Karpas-422 (cell line): ENCODE measurements at regions not wholly inside any gene's neighbourhood (a gene's known extent, or its start where the extent isn't known, plus 50 kb on each side); places are given as distances from the start of the nearest gene placed in this dataset.
"Not testable (repeated sequence)": the region's sequence is repeated elsewhere in the genome, so short reads cannot be mapped to it uniquely, and the experiment has no call there.

ENCODE experiments used
- DNase-seq: peaks from one replicate; pipeline ENCODE4 v3.0.0-alpha.2; 2015
- H2AFZ ChIP-seq: fragments of 200-600 bp; sonication (generic); 2 replicates; pipeline ENCODE4 v1.6.1; 2014; ENCODE audit warnings: antibody characterized with exemption, low read length, mixed read lengths
- H3K27ac ChIP-seq: fragments of 200-600 bp; sonication (generic); 2 replicates; pipeline ENCODE4 v1.5.1; 2014; ENCODE audit warnings: mild to moderate bottlenecking, low read length, moderate library complexity
- H3K27me3 ChIP-seq: fragments of 200-600 bp; sonication (generic); 2 replicates; pipeline ENCODE4 v1.6.1; 2014; ENCODE audit warnings: low read length, mixed read lengths
- H3K36me3 ChIP-seq: fragments of 200-600 bp; sonication (generic); 2 replicates; pipeline ENCODE4 v1.6.1; 2014; ENCODE audit warnings: low read length, mixed read lengths; ENCODE audit not compliant: insufficient read depth
- H3K4me1 ChIP-seq: fragments of 200-600 bp; sonication (generic); 2 replicates; pipeline ENCODE4 v1.6.1; 2014; ENCODE audit warnings: mild to moderate bottlenecking, low read length, mixed read lengths
- H3K4me2 ChIP-seq: fragments of 200-600 bp; sonication (generic); 2 replicates; pipeline ENCODE4 v1.6.1; 2014; ENCODE audit warnings: low read length, low read depth, mild to moderate bottlenecking; ENCODE audit not compliant: poor library complexity, severe bottlenecking
- H3K4me3 ChIP-seq: fragments of 200-600 bp; sonication (generic); 2 replicates; pipeline ENCODE4 v1.5.1; 2014; ENCODE audit warnings: mild to moderate bottlenecking, antibody characterized with exemption, low read length, mixed read lengths
- H3K79me2 ChIP-seq: fragments of 200-600 bp; sonication (generic); 2 replicates; pipeline ENCODE4 v1.6.1; 2014; ENCODE audit warnings: mild to moderate bottlenecking, low read length, mixed read lengths
- H3K9ac ChIP-seq: fragments of 200-600 bp; sonication (generic); 2 replicates; pipeline ENCODE4 v1.6.0; 2014; ENCODE audit warnings: low read length
- H3K9me2 ChIP-seq: fragments of 200-600 bp; sonication (generic), shearing (Covaris generic); replicated peaks from 2 replicates; pipeline ENCODE4 v1.6.0; 2014; ENCODE audit warnings: mild to moderate bottlenecking, low read length, moderate library complexity; ENCODE audit not compliant: insufficient read depth
- H3K9me3 ChIP-seq: fragments of 300-700, 200-600 bp; sonication (generic); 2 replicates; pipeline ENCODE4 v1.6.1; 2014; ENCODE audit warnings: low read length, mixed read lengths
- H4K20me1 ChIP-seq: fragments of 200-600 bp; sonication (generic); 2 replicates; pipeline ENCODE4 v1.6.1; 2014; ENCODE audit warnings: mild to moderate bottlenecking, antibody characterized with exemption, low read length, low read depth; ENCODE audit not compliant: insufficient read depth

- Histone ChIP-seq H3K27ac (no peak overlapping the region), H3K9me3 (no peaks in the 10 kb centered on the region), H3K27me3 (no peaks in the 10 kb centered on the region), H3K9ac (no peak overlapping the region), H3K9me2 (no peaks in the 10 kb centered on the region), H3K4me2 (no peak overlapping the region), H3K36me3 (no peaks in the 10 kb centered on the region), H3K79me2 (no peaks in the 10 kb centered on the region), H4K20me1 (no peaks in the 10 kb centered on the region), H3K4me3 (no peak overlapping the region), H3K4me1 (no peaks in the 10 kb centered on the region), H2AFZ (no peak overlapping the region)
- peak; percentile 44 for DNase-seq
These were observed 393.7 kb downstream of the HLX start for GRCh38 chr1:221272940-221273339.

DNA sequence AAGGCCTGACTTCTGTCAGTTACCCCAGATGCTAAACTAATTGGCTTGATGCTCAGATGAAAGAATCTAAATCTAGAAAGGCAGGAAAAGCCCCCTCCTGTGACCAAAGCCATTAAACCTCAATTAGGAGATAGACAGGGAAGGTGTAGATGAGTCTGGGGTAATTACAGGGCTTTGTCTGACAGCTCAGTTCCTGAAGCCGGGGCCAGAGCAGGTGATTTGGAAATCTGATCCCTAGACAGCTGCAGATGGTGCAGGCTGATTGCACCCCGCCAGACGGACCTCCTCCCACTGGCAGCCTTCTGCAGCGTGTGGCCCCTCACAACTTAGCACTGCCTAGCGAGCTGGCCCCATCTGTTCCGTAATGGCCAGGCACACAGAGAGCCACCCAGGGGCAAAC, 395.1 kb downstream of the HLX start:
- no peaks in the 10 kb centered on the region for H3K79me2 ChIP-seq
- no peak overlapping the region for H2AFZ ChIP-seq
- no peaks in the 10 kb centered on the region for H3K9me2 ChIP-seq
- H3K4me1 ChIP-seq = no peaks in the 10 kb centered on the region
- H3K9me3 ChIP-seq = no peaks in the 10 kb centered on the region
- H3K36me3 ChIP-seq = no peaks in the 10 kb centered on the region
- H3K4me2 ChIP-seq = no peak overlapping the region
- H3K9ac ChIP-seq = no peak overlapping the region
- H3K27me3 ChIP-seq = no peaks in the 10 kb centered on the region
- no peak for DNase-seq
- H4K20me1 ChIP-seq = no peaks in the 10 kb centered on the region
- H3K27ac ChIP-seq = no peak overlapping the region
- no peak overlapping the region for H3K4me3 ChIP-seq

DNA sequence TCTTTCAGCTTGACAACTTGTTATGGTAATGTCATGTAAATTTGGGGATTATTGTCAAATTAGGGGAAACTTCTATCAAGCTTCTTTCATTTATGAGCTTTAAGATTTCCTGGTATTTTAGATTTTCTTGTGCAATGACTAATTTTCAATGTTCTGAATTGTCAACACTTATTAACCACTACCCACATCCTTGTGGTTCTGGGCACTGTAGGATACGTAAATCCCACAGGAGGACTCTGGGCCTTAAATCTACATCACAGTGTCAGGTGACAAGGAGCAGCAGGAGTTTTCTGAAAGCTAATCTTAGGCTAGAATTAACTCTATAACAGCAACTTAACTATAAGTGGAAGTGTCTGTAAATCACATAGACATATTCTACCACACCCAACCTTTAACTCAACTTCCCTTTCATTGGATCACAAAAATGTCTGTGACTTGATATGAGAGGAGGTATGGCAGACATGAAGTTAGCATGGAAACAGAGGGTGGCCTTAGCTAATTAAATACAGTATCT, 397.7 kb downstream of the HLX start:
- no peaks in the 10 kb centered on the region for H4K20me1 ChIP-seq
- no peak for DNase-seq
- no peaks in the 10 kb centered on the region for H3K27me3 ChIP-seq
- H3K36me3 ChIP-seq = no peaks in the 10 kb centered on the region
- H3K79me2 ChIP-seq = no peaks in the 10 kb centered on the region
- no peak overlapping the region for H3K9ac ChIP-seq
- H3K4me3 ChIP-seq = no peak overlapping the region
- H3K27ac ChIP-seq = no peak overlapping the region
- no peak overlapping the region for H3K4me2 ChIP-seq
- no peaks in the 10 kb centered on the region for H3K9me3 ChIP-seq
- no peak overlapping the region for H2AFZ ChIP-seq
- no peaks in the 10 kb centered on the region for H3K4me1 ChIP-seq
- H3K9me2 ChIP-seq = no peaks in the 10 kb centered on the region

- H2AFZ ChIP-seq = no peak overlapping the region
- H4K20me1 ChIP-seq = no peaks in the 10 kb centered on the region
- no peak overlapping the region for H3K4me3 ChIP-seq
- H3K4me1 ChIP-seq = no peaks in the 10 kb centered on the region
- H3K79me2 ChIP-seq = no peaks in the 10 kb centered on the region
- H3K9me2 ChIP-seq = no peaks in the 10 kb centered on the region
- DNase-seq = no peak
- no peaks in the 10 kb centered on the region for H3K9me3 ChIP-seq
- H3K36me3 ChIP-seq = no peaks in the 10 kb centered on the region
- no peak overlapping the region for H3K9ac ChIP-seq
- no peak overlapping the region for H3K27ac ChIP-seq
- H3K27me3 ChIP-seq = no peaks in the 10 kb centered on the region
- no peak overlapping the region for H3K4me2 ChIP-seq
These were observed 399.9 kb downstream of the HLX start for GRCh38 chr1:221279146-221279545.

DNA sequence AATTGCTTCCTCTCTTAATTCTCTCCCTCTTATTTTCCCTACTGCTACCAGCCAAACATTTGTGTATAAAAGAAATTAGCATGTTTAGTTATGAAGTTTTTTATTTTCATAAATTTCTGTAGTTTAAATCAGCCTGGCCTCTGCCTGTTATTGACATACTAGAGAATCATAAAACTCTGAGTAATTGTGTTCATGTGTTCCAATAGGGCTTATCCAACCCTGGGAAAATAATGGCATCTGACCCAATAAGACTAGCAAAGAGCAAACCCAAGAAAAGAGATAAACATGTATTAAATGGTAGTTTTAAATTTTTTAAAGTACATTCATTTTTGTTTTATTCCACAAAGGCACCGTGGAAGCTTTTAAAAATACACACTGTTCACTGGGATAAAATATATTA, 404.3 kb downstream of the HLX start:
- no peaks in the 10 kb centered on the region for H3K9me2 ChIP-seq
- H3K9me3 ChIP-seq = no peaks in the 10 kb centered on the region
- no peak overlapping the region for H3K4me2 ChIP-seq
- no peak overlapping the region for H3K27ac ChIP-seq
- no peaks in the 10 kb centered on the region for H3K27me3 ChIP-seq
- H3K4me3 ChIP-seq = no peak overlapping the region
- H2AFZ ChIP-seq = no peak overlapping the region
- H3K4me1 ChIP-seq = no peaks in the 10 kb centered on the region
- H4K20me1 ChIP-seq = no peaks in the 10 kb centered on the region
- H3K79me2 ChIP-seq = no peaks in the 10 kb centered on the region
- no peaks in the 10 kb centered on the region for H3K36me3 ChIP-seq
- DNase-seq = no peak
- no peak overlapping the region for H3K9ac ChIP-seq

DNA sequence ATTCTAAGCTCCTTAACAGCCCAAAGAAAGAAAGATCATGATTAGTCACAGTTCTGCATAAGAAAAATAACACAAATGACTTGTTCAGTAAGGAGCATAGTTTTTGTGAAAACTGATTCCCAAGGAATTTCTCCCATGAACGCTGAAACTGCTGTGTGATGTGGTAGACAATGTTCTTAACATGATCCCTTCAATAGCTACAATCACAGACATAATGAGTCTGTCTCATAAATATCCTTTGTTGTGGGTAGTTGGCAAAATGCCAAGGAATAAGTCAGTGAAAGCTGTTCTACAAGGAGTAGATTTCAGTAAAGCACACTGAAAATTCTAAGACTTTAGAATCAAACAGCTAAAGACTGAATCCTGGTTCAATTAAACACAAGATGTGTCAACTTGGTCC, 404.8 kb downstream of the HLX start:
- no peak overlapping the region for H3K4me3 ChIP-seq
- H3K36me3 ChIP-seq = no peaks in the 10 kb centered on the region
- DNase-seq = no peak
- no peaks in the 10 kb centered on the region for H3K4me1 ChIP-seq
- no peak overlapping the region for H3K27ac ChIP-seq
- no peak overlapping the region for H3K4me2 ChIP-seq
- H3K9me2 ChIP-seq = no peaks in the 10 kb centered on the region
- H3K27me3 ChIP-seq = no peaks in the 10 kb centered on the region
- no peak overlapping the region for H2AFZ ChIP-seq
- no peak overlapping the region for H3K9ac ChIP-seq
- H4K20me1 ChIP-seq = no peaks in the 10 kb centered on the region
- H3K9me3 ChIP-seq = no peaks in the 10 kb centered on the region
- H3K79me2 ChIP-seq = no peaks in the 10 kb centered on the region

DNA sequence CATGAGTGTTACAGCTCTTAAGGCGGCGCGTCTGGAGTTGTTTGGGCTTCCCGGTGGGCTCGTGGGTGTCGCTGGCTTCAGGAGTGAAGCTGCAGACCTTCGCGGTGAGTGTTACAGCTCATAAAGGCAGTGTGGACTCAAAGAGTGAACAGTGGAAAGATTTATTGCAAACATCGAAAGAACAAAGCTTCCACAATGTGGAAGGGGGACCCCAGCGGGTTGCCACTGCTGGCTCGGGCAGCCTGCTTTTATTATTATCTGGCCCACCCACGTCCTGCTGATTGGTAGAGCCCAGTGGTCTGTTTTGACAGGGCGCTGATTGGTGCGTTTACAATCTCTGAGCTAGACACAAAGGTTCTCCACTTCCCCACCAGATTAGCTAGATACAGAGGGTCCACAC, 405.7 kb downstream of the HLX start:
- H3K79me2 ChIP-seq, H3K4me2 ChIP-seq, DNase-seq, H2AFZ ChIP-seq, H3K27me3 ChIP-seq, H3K9me3 ChIP-seq, H3K9me2 ChIP-seq, H3K36me3 ChIP-seq, H3K4me3 ChIP-seq, H3K27ac ChIP-seq, H3K9ac ChIP-seq, H4K20me1 ChIP-seq, H3K4me1 ChIP-seq: not testable (repeated sequence)

- DNase-seq, H3K4me3 ChIP-seq, H2AFZ ChIP-seq, H3K4me1 ChIP-seq, H3K9ac ChIP-seq, H3K9me3 ChIP-seq, H3K9me2 ChIP-seq, H4K20me1 ChIP-seq, H3K27ac ChIP-seq, H3K79me2 ChIP-seq, H3K36me3 ChIP-seq, H3K27me3 ChIP-seq, H3K4me2 ChIP-seq: not testable (repeated sequence)
These were observed 406.4 kb downstream of the HLX start for GRCh38 chr1:221285458-221286210.
